Superior temporal gyrus (tissue), 1 donor: ENCODE measurements at regions not wholly inside any gene's neighbourhood (a gene's known extent, or its start where the extent isn't known, plus 50 kb on each side); places are given as distances from the start of the nearest gene placed in this dataset.

Experiments used
- DNase-seq: peaks from one replicate; pipeline ENCODE4 v3.0.0-alpha.2; 2016; ENCODE audit errors: extremely low spot score

- DNase-seq = no peak
These were observed 552.9 kb upstream of the TNP1 start for GRCh38 chr2:217412721-217413120.

- DNase-seq = no peak
These were observed 552.4 kb upstream of the TNP1 start for GRCh38 chr2:217412277-217412676.

GRCh38 chr2:217410681-217410960, 550.8 kb upstream of the TNP1 start:
- DNase-seq = no peak

- no peak for DNase-seq
These were observed 550.3 kb upstream of the TNP1 start for GRCh38 chr2:217409949-217410680.

- no peak for DNase-seq
These were observed 547.5 kb upstream of the TNP1 start for GRCh38 chr2:217407362-217407761.

GRCh38 chr2:217404236-217404760, 544.4 kb upstream of the TNP1 start:
- no peak for DNase-seq

- no peak for DNase-seq
These were observed 543.0 kb upstream of the TNP1 start for GRCh38 chr2:217402761-217403383.

- no peak for DNase-seq
These were observed 542.3 kb upstream of the TNP1 start for GRCh38 chr2:217402144-217402543.

- no peak for DNase-seq
These were observed 539.4 kb upstream of the TNP1 start for GRCh38 chr2:217399291-217399690.

- no peak for DNase-seq
These were observed 539.0 kb upstream of the TNP1 start for GRCh38 chr2:217398860-217399259.

GRCh38 chr2:217398101-217398500, 538.2 kb upstream of the TNP1 start:
- DNase-seq = no peak

GRCh38 chr2:217396586-217396985, 536.7 kb upstream of the TNP1 start:
- no peak for DNase-seq

GRCh38 chr2:217396165-217396564, 536.3 kb upstream of the TNP1 start:
- DNase-seq = no peak

GRCh38 chr2:217394510-217395351, 534.9 kb upstream of the TNP1 start:
- DNase-seq = no peak

GRCh38 chr2:217393585-217394032, 533.7 kb upstream of the TNP1 start:
- DNase-seq = no peak

GRCh38 chr2:217392930-217393584, 533.2 kb upstream of the TNP1 start:
- no peak for DNase-seq

GRCh38 chr2:217387776-217388387, 528.0 kb upstream of the TNP1 start:
- no peak for DNase-seq

GRCh38 chr2:217386041-217386440, 526.2 kb upstream of the TNP1 start:
- DNase-seq = no peak

GRCh38 chr2:217383620-217384019, 523.8 kb upstream of the TNP1 start:
- no peak for DNase-seq

GRCh38 chr2:217382794-217383193, 522.9 kb upstream of the TNP1 start:
- no peak for DNase-seq

- no peak for DNase-seq
These were observed 519.9 kb upstream of the TNP1 start for GRCh38 chr2:217379807-217380206.

GRCh38 chr2:217372794-217373193, 512.9 kb upstream of the TNP1 start:
- no peak for DNase-seq
